NCI-H345 treated with DMSO at 0.1 percent for 48 hours (cell line): ENCODE measurements at regions not wholly inside any gene's neighbourhood (a gene's known extent, or its start where the extent isn't known, plus 50 kb on each side); places are given as distances from the start of the nearest gene placed in this dataset.

Source experiments
- DNase-seq: peaks from one replicate; lab custom pipeline; 2025; ENCODE audit not compliant: unreplicated experiment; lab: John Stamatoyannopoulos, UW

- DNase-seq, result no peak
These were observed 70.1 kb upstream of the RAPGEF1 start for GRCh38 chr9:131809941-131810344.

- DNase-seq, result no peak
These were observed 68.4 kb upstream of the RAPGEF1 start for GRCh38 chr9:131808291-131808690.

DNA sequence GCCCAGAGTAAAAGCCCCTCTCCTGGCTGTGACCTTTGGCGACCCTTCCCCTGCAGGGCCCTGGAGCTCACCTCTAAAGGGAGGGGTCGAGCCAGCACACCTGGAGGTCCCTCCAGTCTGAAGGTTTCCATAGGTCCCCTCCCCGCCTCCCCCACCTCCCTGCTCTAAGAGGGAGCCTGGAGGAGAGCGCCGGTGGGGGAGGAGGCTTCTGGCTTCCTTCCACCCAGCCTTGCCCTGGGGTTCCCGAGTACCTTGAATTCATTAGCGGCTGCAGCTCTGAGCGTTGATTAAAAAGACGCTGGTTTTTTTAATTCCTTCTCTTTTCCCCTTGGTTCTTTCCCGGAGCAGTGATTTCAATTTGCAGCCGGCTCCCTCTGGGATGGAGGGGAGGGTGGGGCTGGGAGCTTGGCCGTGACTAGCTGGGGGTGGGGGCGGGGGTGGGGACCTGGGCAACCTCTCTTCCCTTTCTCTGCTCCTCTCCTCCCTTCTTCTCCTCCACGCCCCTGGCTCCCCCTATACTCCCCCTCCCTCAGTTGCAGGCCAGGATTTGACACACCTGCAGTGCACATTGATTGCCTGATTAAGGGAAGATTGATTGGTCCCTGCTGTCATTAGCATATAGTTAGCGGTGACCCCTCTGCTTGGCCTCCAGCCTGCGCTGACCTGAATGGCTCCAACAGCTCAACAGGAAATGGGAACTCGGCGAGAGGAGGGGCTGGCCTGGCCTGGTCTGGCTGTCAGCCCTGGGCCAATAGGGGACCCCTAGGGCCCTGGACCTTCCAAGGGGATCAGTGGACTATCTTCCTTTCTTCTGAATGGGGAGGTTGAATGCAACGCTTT lies 67.5 kb upstream of the RAPGEF1 start:
- DNase-seq, result no peak

DNA sequence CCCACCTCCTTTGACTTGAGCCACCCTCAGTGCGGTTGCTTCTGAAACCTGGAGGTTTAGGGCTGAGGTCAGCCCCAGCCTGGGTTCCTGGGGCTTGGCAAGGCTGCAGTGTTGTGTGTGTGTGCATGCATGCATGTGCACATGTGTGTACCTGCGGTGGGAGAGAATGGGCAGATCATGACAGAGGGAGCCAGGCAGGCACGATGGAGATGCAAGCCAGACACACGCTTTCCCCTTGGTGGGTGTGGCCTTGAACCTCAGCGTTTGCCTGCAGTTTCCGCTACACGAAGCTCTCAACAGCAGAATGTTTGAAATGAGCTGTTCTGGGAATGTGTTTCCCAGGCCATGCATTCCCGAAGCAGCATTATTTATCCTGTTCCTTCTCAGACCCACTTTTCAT lies 65.9 kb upstream of the RAPGEF1 start:
- DNase-seq, result no peak

GRCh38 chr9:131804826-131805225 lies 65.0 kb upstream of the RAPGEF1 start:
- peak; percentile 34 for DNase-seq

DNA sequence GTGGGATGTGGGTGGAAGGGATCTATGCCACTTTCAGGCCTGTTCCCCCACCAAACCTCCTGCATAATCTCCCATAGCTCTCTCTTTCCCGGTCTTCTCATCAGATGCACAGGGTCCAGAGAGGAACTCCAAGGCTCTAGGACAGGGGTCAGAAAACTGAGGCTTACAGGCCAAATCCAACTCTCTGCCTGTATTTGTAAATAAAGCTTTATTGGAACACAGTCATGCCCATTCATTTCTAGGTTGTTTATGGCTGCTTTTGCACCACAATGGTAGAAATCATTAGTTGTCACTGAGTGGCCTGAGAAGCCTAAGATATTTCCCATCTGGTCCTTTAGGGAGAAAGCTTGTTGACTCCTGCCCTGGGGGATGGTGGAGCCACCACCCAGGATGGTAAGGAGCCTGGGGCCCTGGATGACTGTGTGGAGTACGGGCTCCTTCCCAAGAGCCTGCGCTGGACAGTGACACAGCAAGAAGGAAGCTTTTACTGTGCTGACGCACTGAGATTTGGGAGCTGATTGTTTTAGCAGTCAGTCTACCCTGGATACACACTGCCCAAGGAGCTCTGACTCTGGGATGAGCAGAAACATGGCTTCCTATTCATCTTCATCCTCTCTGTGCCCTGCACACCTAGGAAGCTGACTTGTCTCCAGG lies 64.0 kb upstream of the RAPGEF1 start:
- DNase-seq, result no peak

GRCh38 chr9:131801810-131802209 lies 61.9 kb upstream of the RAPGEF1 start:
- DNase-seq, result no peak

DNA sequence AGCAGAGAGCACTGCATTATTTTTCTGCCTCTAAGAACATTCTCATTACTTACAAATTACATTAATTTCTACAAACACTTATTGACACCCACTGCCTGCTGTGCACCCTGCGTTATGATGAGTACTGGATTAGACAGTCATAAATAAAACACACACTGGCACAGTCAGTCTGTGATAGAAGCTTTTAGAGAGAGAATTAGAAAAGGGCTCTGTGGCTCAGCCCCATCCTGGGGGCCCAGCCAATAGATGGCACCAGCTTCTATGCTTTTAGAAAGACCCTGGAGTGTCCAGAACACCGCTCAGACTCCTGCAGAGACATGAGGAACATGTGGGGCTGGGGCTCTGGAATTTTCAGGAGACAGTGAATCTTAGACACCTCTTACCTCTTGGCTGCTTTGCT lies 61.0 kb upstream of the RAPGEF1 start:
- DNase-seq, result no peak

DNA sequence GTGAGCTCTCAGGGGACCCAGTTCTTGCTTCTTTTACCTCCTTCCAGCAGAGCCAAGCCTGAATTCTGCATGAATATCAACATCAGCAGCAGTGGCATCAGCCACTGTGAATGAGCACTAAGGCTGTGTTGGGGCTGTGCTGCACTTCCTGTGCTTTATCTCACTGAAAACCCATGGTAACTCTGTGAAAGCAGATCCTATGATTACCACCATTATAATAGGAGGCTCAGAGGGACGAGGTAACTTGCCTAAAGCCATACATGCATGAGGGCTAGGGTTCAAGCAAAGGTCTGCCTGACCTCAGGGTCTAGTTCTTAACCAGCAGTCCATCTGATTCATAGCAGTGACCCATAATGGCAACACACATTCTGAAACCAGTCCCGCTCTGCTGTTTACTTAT lies 60.5 kb upstream of the RAPGEF1 start:
- DNase-seq, result no peak

GRCh38 chr9:131799177-131799823 lies 59.4 kb upstream of the RAPGEF1 start:
- DNase-seq, result no peak

GRCh38 chr9:131798246-131798645 lies 58.4 kb upstream of the RAPGEF1 start:
- no peak for DNase-seq

DNA sequence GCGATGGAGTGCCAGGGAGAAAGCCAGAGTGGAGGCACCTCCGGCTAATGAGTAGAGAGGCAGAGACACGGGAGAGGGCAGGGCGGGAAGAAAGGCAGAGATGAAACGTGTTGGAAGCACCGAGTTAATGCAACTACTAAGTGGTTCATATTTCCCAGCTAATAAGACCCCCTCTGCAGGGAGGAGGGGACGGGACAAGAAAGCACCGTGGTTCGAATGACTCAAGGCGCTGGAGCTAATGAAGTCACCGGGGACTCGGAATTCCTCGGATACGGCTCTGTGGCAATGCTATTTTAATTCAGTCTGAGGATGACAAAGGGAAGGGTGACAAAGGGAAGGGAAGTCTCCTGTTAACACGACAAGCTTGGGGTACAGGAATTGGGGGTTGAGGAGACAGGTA lies 54.5 kb upstream of the RAPGEF1 start:
- DNase-seq, result no peak

GRCh38 chr9:131791542-131792254 lies 51.8 kb upstream of the RAPGEF1 start:
- DNase-seq, result no peak
